Caco-2 (cell line): ENCODE measurements at regions not wholly inside any gene's neighbourhood (a gene's known extent, or its start where the extent isn't known, plus 50 kb on each side); places are given as distances from the start of the nearest gene placed in this dataset.

ENCODE experiments used
- BruUV-seq: library from RNA; stranded (reverse); fragments of 400-500 nt; replicated peaks from 2 replicates; lab custom pipeline; 2021; lab: Mats Ljungman, UMichigan
- CTCF ChIA-PET: fragments of 300-600 bp; sonication (Branson Sonifier 250); formaldehyde crosslinking; loops from one replicate; lab custom pipeline; 2022; ENCODE audit warnings: antibody characterized with exemption; lab: Charles Lee
- POLR2A ChIA-PET: fragments of 300-600 bp; sonication (Branson Sonifier 250); formaldehyde crosslinking; loops from one replicate; lab custom pipeline; 2022; ENCODE audit warnings: antibody characterized with exemption; lab: Charles Lee
- DNase-seq, 2 experiments: peaks; one replicate each; pipeline versions ENCODE4 v3.0.0 to v3.0.0-alpha.2; 2020 to 2022
- H3K27me3 ChIP-seq: replicated peaks from 2 replicates; pipeline ENCODE4 v1.6.0; 2011; ENCODE audit warnings: low read length; ENCODE audit not compliant: control insufficient read depth, insufficient read depth
- H3K36me3 ChIP-seq: 2 replicates; pipeline ENCODE4 v1.5.1; 2011; ENCODE audit warnings: low read length; ENCODE audit not compliant: control insufficient read depth, insufficient read depth
- H3K4me1 ChIP-seq: fragments of 250-450 bp; sonication (Bioruptor Pico); 2 replicates; pipeline ENCODE4 v1.5.1; 2020; ENCODE audit warnings: mild to moderate bottlenecking
- H3K4me3 ChIP-seq: 2 replicates; pipeline ENCODE4 v1.5.1; 2011; ENCODE audit warnings: low read depth, mild to moderate bottlenecking, control low read depth, low read length
- H3K9me3 ChIP-seq: fragments of 250-450 bp; sonication (Bioruptor Pico); 2 replicates; pipeline ENCODE4 v1.5.1; 2020; ENCODE audit warnings: mild to moderate bottlenecking, moderate library complexity
- H3K27ac Mint-ChIP-seq: one replicate; pipeline ENCODE4 v1.8.0; 2022; ENCODE audit warnings: mixed read lengths; ENCODE audit not compliant: unreplicated experiment
- H3K27me3 Mint-ChIP-seq: one replicate; pipeline ENCODE4 v1.8.0; 2022; ENCODE audit warnings: mixed read lengths; ENCODE audit not compliant: insufficient read depth, unreplicated experiment
- H3K36me3 Mint-ChIP-seq: one replicate; pipeline ENCODE4 v1.8.0; 2022; ENCODE audit warnings: mild to moderate bottlenecking, mixed read lengths; ENCODE audit not compliant: insufficient read depth, unreplicated experiment
- H3K4me1 Mint-ChIP-seq: one replicate; pipeline ENCODE4 v1.8.0; 2022; ENCODE audit warnings: low read depth, mixed read lengths; ENCODE audit not compliant: unreplicated experiment
- H3K4me3 Mint-ChIP-seq: one replicate; pipeline ENCODE4 v1.8.0; 2022; ENCODE audit warnings: mild to moderate bottlenecking, moderate library complexity, mixed read lengths; ENCODE audit not compliant: unreplicated experiment
- H3K9me3 Mint-ChIP-seq: one replicate; pipeline ENCODE4 v1.8.0; 2022; ENCODE audit warnings: mixed read lengths; ENCODE audit not compliant: unreplicated experiment
- intact Hi-C: fragments of 100-400 bp; cut with micrococcal nuclease; formaldehyde crosslinking; loops from one replicate; pipeline ENCODE4 v1.10.0; 2022; ENCODE audit not compliant: unreplicated experiment
- TF ChIP-seq, protein P1 (sequence below), 2 experiments: fragments of 200-600 bp in 1 of 2; IDR thresholded peaks; 1 replicate in 1 of 2; 2 replicates in 1 of 2; pipeline versions ENCODE4 v1.5.1 to v1.8.0; 2011 to 2022; ENCODE audit warnings: antibody characterized with exemption in 1 of 2, control low read depth in 1 of 2, inconsistent platforms in 1 of 2, low read depth in 1 of 2, low read length in 1 of 2, mild to moderate bottlenecking in 1 of 2, moderate library complexity in 1 of 2; ENCODE audit not compliant: insufficient read depth in 1 of 2, severe bottlenecking in 1 of 2, unreplicated experiment in 1 of 2

DNA sequence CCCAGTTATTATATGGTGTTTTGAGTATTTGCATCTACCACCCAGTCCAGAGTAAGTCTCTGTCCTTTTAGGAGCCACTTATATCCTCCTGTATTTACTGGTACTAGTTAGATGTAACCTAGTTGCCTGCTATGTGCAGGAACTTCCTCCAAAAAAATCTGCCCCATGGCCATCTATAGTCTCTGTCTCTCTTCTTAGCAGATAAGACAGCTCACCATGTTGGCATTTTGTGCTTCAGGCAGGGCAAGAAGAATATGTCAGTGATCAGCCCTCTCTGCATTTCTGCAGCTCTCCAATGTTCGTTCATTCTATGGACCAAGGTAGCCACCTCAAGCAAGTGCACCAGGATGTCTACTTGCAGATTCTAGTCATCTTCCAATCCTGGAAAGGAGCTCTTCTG is 446.5 kb downstream of the TLE1 start:
- H3K36me3 ChIP-seq: no peaks in the 10 kb centered on the region
- Mint-ChIP-seq H3K36me3 (no peaks in the 10 kb centered on the region), H3K27me3 (no peaks in the 10 kb centered on the region), H3K4me1 (no peaks in the 10 kb centered on the region), H3K27ac (no peak overlapping the region), H3K9me3 (no peaks in the 10 kb centered on the region), H3K4me3 (no peak overlapping the region)
- POLR2A ChIA-PET: no interaction called here
- H3K27me3 ChIP-seq: no peaks in the 10 kb centered on the region
- no TSS peak for BruUV-seq
- no peak overlapping the region for H3K4me3 ChIP-seq
- CTCF ChIA-PET: no interaction called here
- intact Hi-C loops: no loop called here
- no peaks in the 10 kb centered on the region for H3K4me1 ChIP-seq
- no peaks in the 10 kb centered on the region for H3K9me3 ChIP-seq
- DNase-seq: no peak
- TF ChIP-seq, protein P1, sequence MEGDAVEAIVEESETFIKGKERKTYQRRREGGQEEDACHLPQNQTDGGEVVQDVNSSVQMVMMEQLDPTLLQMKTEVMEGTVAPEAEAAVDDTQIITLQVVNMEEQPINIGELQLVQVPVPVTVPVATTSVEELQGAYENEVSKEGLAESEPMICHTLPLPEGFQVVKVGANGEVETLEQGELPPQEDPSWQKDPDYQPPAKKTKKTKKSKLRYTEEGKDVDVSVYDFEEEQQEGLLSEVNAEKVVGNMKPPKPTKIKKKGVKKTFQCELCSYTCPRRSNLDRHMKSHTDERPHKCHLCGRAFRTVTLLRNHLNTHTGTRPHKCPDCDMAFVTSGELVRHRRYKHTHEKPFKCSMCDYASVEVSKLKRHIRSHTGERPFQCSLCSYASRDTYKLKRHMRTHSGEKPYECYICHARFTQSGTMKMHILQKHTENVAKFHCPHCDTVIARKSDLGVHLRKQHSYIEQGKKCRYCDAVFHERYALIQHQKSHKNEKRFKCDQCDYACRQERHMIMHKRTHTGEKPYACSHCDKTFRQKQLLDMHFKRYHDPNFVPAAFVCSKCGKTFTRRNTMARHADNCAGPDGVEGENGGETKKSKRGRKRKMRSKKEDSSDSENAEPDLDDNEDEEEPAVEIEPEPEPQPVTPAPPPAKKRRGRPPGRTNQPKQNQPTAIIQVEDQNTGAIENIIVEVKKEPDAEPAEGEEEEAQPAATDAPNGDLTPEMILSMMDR (IDR thresholded peaks at IDR 0.05; ENCODE audit: insufficient read depth in 1 of 2, low read depth in 1 of 2, low read length in 1 of 2, severe bottlenecking in 1 of 2, unreplicated experiment in 1 of 2): no peak

DNA sequence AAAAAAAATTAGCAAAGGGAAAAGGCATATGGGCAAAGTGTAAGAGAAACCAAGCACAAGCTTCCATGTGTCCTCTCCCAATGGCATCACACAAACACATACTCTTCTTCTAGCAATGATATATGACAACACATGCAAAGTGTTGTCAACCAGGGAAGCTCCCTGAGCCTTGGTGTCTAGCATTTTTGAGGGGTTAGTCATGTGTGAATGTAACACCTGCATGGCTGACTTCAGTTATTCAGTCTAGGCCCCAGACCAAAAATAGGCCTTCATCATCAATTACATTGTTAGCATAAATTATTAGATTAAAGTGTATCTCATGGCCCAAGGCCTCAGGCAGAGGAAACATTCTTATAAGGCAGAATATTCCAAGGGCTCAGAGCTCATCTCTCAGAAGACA is 450.0 kb downstream of the TLE1 start:
- H3K27ac Mint-ChIP-seq: no peak overlapping the region
- no peak overlapping the region for H3K4me3 Mint-ChIP-seq
- DNase-seq: no peak
- no peaks in the 10 kb centered on the region for H3K27me3 Mint-ChIP-seq
- Histone ChIP-seq H3K36me3 (no peaks in the 10 kb centered on the region), H3K27me3 (no peaks in the 10 kb centered on the region), H3K9me3 (no peaks in the 10 kb centered on the region), H3K4me1 (no peaks in the 10 kb centered on the region), H3K4me3 (no peak overlapping the region)
- H3K4me1 Mint-ChIP-seq: no peaks in the 10 kb centered on the region
- intact Hi-C loops: no loop called here
- TF ChIP-seq, protein P1 (IDR thresholded peaks at IDR 0.05; ENCODE audit: insufficient read depth in 1 of 2, low read depth in 1 of 2, low read length in 1 of 2, severe bottlenecking in 1 of 2, unreplicated experiment in 1 of 2): no peak
- H3K9me3 Mint-ChIP-seq: no peaks in the 10 kb centered on the region
- CTCF ChIA-PET: no interaction called here
- no peaks in the 10 kb centered on the region for H3K36me3 Mint-ChIP-seq
- POLR2A ChIA-PET: no interaction called here
- BruUV-seq: no TSS peak

DNA sequence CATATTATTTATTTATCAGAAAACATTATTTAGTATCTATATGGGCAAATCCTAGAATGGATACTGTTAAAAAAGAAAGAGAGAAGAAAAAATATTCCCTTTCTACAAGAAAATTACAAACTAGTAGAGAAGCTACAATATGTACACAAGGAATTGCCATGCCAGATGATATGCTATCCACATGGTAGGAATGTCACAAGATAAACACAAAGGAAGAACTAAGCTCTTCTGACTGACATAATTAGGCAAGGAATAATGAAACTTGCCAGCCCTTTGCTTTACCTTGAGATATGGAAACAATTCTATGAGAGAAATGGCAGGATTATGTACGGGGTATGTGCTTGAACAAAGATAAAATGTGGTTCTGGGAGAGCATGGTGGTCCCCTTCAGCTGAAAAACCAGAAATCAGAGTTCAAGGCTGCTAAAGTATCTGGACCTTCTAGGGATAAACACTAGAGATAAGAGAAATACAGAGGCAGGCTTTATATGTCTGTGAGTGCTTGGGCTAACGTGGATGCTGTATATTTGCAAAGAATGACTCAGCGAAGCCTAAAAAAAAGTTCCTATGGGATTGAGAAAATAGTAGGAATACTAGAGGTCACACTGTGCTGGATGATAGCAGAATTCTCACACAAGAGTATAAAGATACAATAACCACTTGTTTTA is 451.6 kb downstream of the TLE1 start:
- no peaks in the 10 kb centered on the region for H3K36me3 Mint-ChIP-seq
- Histone ChIP-seq H3K9me3 (no peaks in the 10 kb centered on the region), H3K36me3 (no peaks in the 10 kb centered on the region), H3K27me3 (no peaks in the 10 kb centered on the region), H3K4me1 (no peaks in the 10 kb centered on the region), H3K4me3 (no peak overlapping the region)
- H3K9me3 Mint-ChIP-seq: no peaks in the 10 kb centered on the region
- intact Hi-C loops: no loop called here
- CTCF ChIA-PET: no interaction called here
- no peaks in the 10 kb centered on the region for H3K4me1 Mint-ChIP-seq
- H3K27me3 Mint-ChIP-seq: no peaks in the 10 kb centered on the region
- POLR2A ChIA-PET: no interaction called here
- TF ChIP-seq, protein P1 (IDR thresholded peaks at IDR 0.05; ENCODE audit: insufficient read depth in 1 of 2, low read depth in 1 of 2, low read length in 1 of 2, severe bottlenecking in 1 of 2, unreplicated experiment in 1 of 2): no peak
- DNase-seq: no peak
- H3K4me3 Mint-ChIP-seq: no peak overlapping the region
- no peak overlapping the region for H3K27ac Mint-ChIP-seq
- BruUV-seq: no TSS peak
